Glutamatergic neuron (in vitro differentiated cells): ENCODE measurements at regions not wholly inside any gene's neighbourhood (a gene's known extent, or its start where the extent isn't known, plus 50 kb on each side); places are given as distances from the start of the nearest gene placed in this dataset.
"Not testable (repeated sequence)": the region's sequence is repeated elsewhere in the genome, so short reads cannot be mapped to it uniquely, and the experiment has no call there.

ENCODE experiments used
- DNase-seq: peaks from one replicate; pipeline ENCODE4 v3.0.0; 2022
- H3K27ac Mint-ChIP-seq: one replicate; pipeline ENCODE4 v1.8.0; 2020; ENCODE audit warnings: mild to moderate bottlenecking, mixed read lengths, inconsistent platforms; ENCODE audit not compliant: unreplicated experiment
- H3K27me3 Mint-ChIP-seq: one replicate; pipeline ENCODE4 v1.8.0; 2020; ENCODE audit warnings: mild to moderate bottlenecking, moderate library complexity, mixed read lengths, inconsistent platforms; ENCODE audit not compliant: unreplicated experiment
- H3K36me3 Mint-ChIP-seq: one replicate; pipeline ENCODE4 v1.8.0; 2020; ENCODE audit warnings: mild to moderate bottlenecking, mixed read lengths, inconsistent platforms; ENCODE audit not compliant: unreplicated experiment
- H3K4me1 Mint-ChIP-seq: one replicate; pipeline ENCODE4 v1.8.0; 2020; ENCODE audit warnings: mild to moderate bottlenecking, low read depth, mixed read lengths, inconsistent platforms; ENCODE audit not compliant: unreplicated experiment
- H3K4me3 Mint-ChIP-seq: one replicate; pipeline ENCODE4 v1.8.0; 2020; ENCODE audit warnings: mild to moderate bottlenecking, mixed read lengths, inconsistent platforms; ENCODE audit not compliant: unreplicated experiment
- H3K9me3 Mint-ChIP-seq: one replicate; pipeline ENCODE4 v1.8.0; 2020; ENCODE audit warnings: mild to moderate bottlenecking, moderate library complexity, mixed read lengths, inconsistent platforms; ENCODE audit not compliant: unreplicated experiment
- CTCF ChIP-seq: fragments of 200-600 bp; sonication (generic); IDR thresholded peaks from one replicate; pipeline ENCODE4 v1.5.0; 2021; ENCODE audit not compliant: partially characterized antibody, unreplicated experiment

DNA sequence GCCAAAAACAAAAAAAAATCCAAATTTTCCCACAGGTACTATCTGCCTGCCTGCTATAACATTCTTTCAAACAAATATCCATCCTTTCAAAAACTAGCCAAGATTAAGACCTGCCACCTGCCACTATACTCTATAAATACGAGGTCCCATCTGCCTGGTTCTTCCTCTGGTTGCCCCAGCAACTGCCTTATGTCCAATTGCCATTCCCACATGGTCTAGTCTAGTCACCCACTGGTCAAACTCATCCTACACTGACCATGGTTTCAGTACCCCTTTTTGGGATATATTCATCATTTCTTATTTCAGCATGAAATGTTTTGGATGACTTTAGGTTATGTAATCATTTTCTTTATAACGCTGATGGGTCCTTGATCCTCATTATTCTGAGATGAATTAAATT is 95.1 kb upstream of the CCNG1 start:
- H3K4me3 Mint-ChIP-seq, result no peak overlapping the region
- H3K36me3 Mint-ChIP-seq, result no peaks in the 10 kb centered on the region
- no peak for DNase-seq
- H3K27me3 Mint-ChIP-seq, result no peaks in the 10 kb centered on the region
- no peak overlapping the region for H3K27ac Mint-ChIP-seq
- no peak for TF ChIP-seq CTCF
- no peaks in the 10 kb centered on the region for H3K9me3 Mint-ChIP-seq
- peaks cover 3% of the 10 kb centered on the region for H3K4me1 Mint-ChIP-seq

DNA sequence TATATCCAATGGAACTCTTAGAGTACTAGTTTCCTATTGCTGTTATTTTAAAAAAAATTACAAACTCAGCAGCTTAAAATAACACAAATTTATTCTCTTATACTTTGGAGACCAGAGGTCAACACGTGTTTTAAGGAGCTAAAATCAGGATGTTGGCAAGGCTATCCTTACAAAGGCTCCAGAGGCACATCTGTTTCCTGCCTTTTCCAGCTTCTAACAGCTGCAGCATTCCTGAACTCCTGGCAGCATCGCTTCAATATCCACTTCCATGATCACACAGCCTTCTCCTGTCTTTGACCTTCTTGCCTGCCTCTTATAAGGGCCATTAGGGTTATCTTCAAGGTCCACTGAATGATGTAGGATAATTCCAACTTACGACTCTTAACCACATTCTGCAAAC is 92.2 kb upstream of the CCNG1 start:
- Mint-ChIP-seq H3K27me3 (no peaks in the 10 kb centered on the region), H3K27ac (no peak overlapping the region), H3K4me3 (no peak overlapping the region), H3K4me1 (peaks cover 3% of the 10 kb centered on the region), H3K36me3 (no peaks in the 10 kb centered on the region), H3K9me3 (no peaks in the 10 kb centered on the region)
- TF ChIP-seq CTCF, result no peak
- no peak for DNase-seq

DNA sequence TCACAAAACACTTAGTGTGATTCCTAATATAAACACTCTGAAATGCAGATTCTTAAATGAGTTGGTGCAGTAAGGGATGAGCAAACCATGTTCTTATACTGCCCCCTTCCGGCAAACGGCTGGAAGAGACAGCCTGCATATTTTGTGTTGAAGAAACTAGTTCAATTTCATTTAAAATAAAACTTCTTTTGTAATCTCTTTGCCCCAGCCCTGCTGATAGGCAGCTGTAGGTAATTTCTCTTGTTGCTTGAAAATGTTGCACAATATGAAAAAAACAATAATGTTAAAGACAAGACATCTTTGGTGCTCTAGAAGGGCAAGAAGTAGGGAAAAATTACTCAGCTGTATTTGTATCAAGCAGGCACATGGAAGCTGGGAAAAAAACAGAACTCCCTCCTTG is 89.7 kb upstream of the CCNG1 start:
- Mint-ChIP-seq H3K27ac (no peak overlapping the region), H3K4me3 (no peak overlapping the region), H3K36me3 (no peaks in the 10 kb centered on the region), H3K27me3 (no peaks in the 10 kb centered on the region), H3K9me3 (no peaks in the 10 kb centered on the region), H3K4me1 (no peaks in the 10 kb centered on the region)
- peak; percentile 56 for DNase-seq
- peak; percentile 86 for TF ChIP-seq CTCF

- DNase-seq, result no peak
- Mint-ChIP-seq H3K36me3 (no peaks in the 10 kb centered on the region), H3K9me3 (no peaks in the 10 kb centered on the region), H3K27me3 (no peaks in the 10 kb centered on the region), H3K27ac (no peak overlapping the region), H3K4me3 (no peak overlapping the region), H3K4me1 (no peaks in the 10 kb centered on the region)
- peak; percentile 34 for TF ChIP-seq CTCF
Measured at GRCh38 chr5:163350083-163350482, 87.3 kb upstream of the CCNG1 start.

DNA sequence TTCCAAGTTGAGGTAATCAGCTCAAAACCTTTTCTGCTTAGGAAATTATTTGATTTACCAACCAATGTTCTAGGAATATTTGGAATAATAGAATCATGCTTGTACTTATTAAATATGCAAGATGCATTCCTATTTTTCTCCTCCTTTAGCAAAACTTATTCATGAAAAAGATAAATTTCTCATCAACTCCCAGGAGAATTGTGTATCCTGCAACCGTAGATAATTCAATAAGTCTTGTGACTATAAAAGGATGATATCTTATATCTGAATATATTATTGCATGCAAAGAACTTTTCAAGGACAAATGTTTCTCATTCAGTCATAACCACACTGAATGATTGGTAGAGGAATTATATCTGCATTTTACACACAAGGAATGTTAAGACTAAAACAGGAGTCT is 84.9 kb upstream of the CCNG1 start:
- no peak for DNase-seq
- no peaks in the 10 kb centered on the region for H3K4me1 Mint-ChIP-seq
- H3K27me3 Mint-ChIP-seq, result no peaks in the 10 kb centered on the region
- TF ChIP-seq CTCF, result no peak
- no peaks in the 10 kb centered on the region for H3K36me3 Mint-ChIP-seq
- H3K27ac Mint-ChIP-seq, result no peak overlapping the region
- no peak overlapping the region for H3K4me3 Mint-ChIP-seq
- no peaks in the 10 kb centered on the region for H3K9me3 Mint-ChIP-seq

GRCh38 chr5:163355811-163356210 is 81.6 kb upstream of the CCNG1 start:
- H3K4me1 Mint-ChIP-seq, H3K9me3 Mint-ChIP-seq, H3K27ac Mint-ChIP-seq, H3K36me3 Mint-ChIP-seq, H3K4me3 Mint-ChIP-seq, DNase-seq, H3K27me3 Mint-ChIP-seq: not testable (repeated sequence)
